ENCODE measurements at regions not wholly inside any gene's neighbourhood (a gene's known extent, or its start where the extent isn't known, plus 50 kb on each side); places are given as distances from the start of the nearest gene placed in this dataset.
"Not testable (repeated sequence)": the region's sequence is repeated elsewhere in the genome, so short reads cannot be mapped to it uniquely, and the experiment has no call there.

DNA sequence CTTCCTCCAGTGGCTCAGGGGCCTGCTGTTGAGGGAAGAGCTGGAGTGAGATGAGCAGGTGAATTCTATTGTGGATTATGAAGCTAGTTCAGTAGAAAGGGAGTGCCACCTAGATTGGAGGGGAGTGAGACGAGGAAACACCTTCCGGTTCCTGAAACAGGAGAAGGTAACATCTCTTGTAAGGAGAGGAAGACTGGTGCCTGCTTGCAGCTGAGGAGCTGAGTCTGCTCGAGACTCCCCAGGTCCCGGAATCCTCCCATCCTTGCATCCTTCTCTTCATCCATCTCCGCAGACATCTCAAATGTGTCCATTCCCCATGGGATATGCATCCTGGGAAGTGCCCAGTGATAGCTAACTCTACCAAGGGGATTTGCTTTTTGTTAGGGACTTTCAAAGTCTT, 242.9 kb upstream of the ZFP64 start:
- no peak for DNase-seq (ENCODE audit: low read depth)

DNA sequence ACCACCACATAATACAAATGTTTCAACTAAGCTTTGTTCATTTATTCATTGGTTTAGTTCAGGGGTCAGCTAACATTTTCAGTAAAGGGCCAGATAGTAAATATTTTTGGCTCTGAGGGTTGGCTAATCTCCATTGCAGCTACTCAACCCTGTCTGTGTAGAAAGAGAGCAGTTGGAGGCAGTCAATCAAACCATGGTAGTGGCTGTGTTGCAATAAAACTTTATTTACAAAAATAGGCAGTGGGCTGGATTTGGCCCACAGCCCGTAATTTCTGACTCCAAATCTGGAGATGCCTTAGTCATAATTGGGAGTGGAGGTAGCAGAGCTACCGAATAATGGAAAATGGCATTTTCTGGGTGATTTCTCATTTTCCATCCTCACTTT, 242.5 kb upstream of the ZFP64 start:
- no peak for DNase-seq (ENCODE audit: low read depth)

DNA sequence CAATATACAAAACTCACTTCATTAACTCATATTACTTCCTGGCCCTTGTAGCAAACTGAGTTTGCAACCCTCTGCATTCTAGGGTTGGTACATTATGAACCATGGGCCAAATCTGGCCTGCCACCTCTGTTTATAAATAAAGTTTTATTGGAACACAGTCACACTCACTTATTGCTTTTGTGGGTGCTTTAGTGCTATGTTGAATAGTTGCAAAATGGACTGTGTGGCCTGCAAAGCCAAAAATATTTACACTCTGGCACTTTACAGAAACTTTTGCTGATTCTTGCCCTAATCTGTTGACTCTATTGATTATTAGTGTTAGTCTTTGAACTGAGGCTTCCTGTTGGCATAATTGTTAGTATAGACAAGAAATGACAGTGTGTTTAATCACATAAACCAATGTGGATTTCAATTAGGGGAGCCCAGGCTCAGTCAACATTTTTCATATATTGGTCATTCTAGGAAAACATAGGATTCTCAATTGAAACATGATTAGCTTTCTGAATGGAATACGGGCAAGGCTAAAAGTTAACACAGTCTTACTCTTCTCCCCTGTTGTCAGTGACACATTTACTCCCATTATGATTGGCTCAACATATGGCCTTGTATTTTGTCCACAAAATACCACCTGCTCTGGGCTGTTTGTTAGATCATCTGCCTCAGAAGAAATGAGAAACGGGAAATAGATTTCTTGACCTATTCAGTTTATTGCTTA, 241.9 kb upstream of the ZFP64 start:
- DNase-seq (ENCODE audit: low read depth) = no peak

DNA sequence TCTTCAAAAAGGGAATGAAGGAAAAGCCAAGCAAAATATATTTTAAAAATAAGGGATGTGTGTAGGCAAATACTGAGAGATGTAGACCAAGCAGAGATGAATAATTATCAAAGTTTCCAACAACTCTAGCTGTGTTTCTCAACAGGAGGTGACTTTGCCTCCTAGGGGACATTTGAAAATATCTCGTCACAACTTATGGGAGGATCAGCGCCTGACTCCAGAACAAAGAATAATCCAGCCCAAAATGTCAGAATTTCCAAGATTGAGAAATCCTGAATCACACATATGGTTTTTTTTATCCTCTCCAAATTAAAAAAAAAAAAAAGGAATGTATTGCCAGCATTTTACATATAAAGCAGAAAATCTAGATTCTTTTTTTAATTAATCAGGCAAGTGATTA, 241.2 kb upstream of the ZFP64 start:
- no peak for DNase-seq (ENCODE audit: low read depth)

DNA sequence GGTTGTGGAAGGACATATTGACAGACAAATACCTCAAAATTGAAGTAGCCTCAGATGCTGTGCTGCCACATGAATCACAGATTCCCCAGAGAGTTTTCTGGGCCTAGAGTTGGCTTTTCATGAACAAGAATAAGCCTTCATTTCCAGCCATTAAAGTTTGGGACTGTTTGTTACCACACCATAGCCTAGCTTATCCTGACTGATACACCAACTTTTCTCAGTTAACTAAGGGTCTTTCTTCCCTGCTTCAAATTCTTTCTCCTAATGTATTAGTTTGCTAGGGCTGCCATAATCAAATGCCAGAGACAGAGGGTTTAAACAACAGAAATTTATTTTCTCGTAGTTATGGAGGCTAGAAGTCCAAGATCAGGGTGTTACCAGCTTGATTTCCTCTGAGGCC, 237.4 kb upstream of the ZFP64 start:
- DNase-seq (ENCODE audit: low read depth) = no peak

DNA sequence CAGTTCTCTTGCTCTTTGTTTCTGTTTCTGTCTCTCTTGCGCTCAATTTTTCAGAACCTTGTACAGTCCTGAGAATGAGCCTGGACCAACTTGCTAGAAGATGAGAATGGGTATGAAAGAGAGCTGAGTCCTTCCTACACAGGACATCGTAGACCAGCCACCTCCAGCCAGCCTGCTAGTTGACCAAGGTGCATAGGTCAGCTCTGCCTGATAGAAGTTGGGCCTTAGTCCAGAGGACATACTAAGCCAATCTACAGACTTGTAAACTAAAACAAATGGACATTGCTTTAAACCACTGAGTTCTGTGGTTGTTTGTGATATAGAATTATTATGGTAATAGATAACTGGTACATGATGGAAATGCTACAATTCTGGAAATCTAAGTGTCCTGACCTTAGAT, 236.4 kb upstream of the ZFP64 start:
- no peak for DNase-seq (ENCODE audit: low read depth)

DNA sequence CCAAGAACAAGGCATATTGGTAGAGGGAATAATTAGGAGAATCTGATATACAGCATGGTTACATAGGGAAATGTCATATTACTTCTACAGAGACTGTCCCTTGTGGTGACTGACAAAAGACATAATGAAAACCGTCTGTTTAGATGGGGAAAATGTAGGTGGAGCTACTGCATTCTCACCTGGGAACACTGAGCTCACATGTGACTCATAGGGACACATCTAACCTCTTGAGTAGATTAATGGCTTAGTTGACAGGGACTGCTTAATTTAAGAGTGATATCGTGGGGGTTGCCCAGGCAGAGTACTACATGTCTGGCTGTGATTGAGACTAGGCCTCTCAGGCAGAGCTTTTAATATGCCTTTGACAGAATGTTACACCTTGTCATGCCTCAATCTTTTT, 235.3 kb upstream of the ZFP64 start:
- DNase-seq (ENCODE audit: low read depth) = no peak

DNA sequence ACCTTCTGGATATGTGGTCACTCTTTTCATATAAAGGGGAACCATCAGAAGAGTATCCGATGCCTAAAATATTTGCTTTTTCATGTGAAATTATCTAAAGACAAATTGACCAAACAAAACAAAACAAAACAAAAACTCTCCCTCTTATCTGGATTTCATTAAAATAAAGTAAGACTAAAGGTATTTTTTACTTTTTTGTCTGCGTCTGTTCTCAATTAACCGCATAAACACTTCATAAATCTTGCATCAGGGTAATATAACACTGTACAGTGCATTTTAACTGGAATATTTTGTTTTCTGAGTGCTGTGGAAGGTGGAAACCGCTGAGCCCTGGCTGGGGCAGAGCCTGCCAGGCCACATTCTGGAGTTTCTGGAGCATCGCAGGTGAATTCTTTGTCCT, 234.1 kb upstream of the ZFP64 start:
- DNase-seq (ENCODE audit: low read depth) = no peak

DNA sequence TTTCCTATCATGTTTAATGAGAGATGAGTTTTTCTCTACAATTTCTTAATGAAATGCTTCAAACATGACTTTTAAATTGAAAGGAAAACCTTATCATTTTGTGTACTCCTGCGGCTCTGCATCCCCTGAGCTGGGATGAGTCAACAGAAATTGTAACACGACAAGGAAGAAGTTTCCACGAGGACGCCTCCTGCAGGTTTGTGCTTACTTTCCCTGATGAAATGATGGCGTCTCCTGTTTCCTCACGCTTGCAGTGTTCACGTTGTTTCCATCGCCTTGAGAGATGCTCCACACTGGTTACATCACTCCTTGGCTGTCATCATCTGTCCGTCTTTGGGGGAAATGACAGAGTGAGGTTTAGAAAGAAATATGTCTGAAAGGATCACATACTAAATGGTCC, 233.7 kb upstream of the ZFP64 start:
- DNase-seq (ENCODE audit: low read depth) = no peak

DNA sequence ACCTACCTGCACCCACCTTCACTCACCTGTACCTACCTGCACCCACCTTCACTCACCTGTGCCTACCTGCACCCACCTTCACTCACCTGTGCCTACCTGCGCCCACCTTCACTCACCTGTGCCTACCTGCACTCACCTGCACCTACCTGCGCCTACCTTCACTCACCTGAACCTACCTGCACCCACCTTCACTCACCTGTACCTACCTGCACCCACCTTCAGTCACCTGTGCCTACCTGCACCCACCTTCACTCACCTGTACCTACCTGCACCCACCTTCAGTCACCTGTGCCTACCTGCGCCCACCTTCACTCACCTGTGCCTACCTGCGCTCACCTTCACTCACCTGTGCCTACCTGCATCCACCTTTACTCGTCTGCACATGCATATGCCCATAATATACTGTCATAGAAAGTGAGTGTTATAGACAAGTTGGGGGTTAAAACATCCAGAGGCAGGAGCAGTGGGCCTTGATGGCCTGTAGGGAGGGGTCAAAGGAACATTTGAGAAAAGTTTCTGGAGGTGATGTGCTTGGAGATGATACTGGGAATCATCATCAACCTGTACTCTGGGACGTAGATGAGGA, 232.9 kb upstream of the ZFP64 start:
- not testable (repeated sequence) for DNase-seq (ENCODE audit: low read depth)

DNA sequence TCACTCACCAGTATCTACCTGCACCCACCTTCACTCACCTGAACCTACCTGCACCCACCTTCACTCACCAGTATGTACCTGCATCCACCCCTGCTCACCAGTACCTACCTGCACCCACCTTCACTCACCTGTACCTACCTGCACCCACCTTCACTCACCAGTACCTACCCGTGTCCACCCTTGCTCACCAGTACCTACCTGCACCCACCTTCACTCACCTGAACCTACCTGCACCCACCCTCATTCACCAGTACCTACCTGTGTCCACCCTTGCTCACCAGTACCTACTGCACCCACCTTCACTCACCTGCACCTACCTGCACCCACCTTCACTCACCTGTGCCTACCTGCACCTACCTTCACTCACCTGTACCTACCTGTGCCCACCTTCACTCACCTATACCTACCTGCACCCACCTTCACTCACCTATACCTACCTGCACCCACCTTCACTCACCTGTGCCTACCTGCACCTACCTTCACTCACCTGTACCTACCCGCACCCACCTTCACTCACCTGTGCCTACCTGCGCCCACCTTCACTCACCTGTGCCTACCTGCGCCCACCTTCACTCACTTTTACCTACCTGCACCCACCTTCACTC, 232.1 kb upstream of the ZFP64 start:
- DNase-seq (ENCODE audit: low read depth) = not testable (repeated sequence)

DNA sequence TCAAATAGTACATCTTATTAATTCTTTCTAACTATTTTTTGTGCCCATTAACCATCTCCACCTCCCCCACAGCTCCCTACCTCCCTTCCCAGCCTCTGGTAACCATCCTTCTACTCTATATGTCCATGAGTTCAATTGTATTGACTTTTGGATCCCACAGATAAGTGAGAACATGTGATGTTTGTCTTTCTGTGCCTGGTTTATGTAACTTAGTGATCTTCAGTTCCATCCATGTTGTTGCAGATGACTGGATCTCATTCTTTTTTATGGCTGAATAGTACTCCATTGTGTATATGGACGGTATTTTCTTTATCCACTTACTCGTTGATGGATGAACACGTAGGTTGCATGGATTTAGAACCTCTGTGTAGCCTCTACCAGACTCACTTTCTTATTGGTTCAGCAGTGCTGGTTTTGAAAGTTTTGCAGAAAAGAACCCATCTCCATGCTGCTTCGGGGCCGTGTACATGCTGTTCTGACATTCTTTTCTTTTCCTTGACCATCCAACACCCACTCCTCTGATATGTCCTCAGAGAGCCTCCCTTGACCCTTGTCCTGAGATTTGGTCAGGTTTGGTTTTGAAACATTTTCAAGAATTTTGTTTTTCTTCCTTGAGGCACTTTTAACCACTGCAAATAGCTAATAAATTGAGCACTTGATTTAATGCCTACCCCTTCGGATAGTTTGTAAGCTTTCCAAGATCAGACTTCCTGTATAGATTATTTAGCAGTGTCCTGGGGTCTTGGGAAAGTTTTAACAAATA, 231.2 kb upstream of the ZFP64 start:
- DNase-seq (ENCODE audit: low read depth) = no peak

DNA sequence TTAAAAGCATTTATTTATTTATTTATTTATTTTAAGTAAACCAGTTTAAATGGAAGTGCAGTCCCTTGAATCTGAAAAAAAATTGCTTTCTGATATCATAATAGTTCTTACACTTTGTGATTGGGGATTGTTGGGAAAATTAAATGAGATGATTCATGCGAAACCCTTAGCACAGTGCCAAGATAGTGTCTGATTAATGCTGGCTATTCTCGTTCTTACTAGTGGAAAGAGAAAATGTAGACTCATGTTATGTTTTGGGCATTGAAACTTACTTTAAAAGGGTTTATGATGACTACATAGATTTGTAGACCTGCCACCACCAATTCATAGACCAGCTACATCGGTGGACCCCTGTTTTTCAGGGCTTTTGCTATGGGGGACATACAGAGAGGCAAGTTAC, 229.2 kb upstream of the ZFP64 start:
- no peak for DNase-seq (ENCODE audit: low read depth)

DNA sequence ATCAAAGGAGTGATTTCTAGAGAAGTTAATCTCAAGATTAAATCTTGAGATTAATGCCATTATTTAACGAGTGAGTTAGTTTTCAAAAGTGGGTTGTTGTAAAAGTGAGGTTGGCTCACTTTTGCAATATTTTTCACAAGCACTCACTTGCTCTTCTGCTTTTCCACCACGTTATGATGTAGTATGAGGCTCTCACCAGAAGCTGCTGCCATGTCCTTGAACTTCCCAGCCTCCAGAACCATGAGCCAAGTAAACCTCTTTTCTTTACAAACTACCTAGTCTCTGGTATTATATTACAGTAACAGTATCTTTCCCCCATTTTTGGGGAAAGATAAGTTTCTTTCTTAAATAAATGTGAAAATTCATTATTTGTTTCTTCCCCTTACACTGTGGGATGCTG, 227.6 kb upstream of the ZFP64 start:
- DNase-seq (ENCODE audit: low read depth) = no peak

DNA sequence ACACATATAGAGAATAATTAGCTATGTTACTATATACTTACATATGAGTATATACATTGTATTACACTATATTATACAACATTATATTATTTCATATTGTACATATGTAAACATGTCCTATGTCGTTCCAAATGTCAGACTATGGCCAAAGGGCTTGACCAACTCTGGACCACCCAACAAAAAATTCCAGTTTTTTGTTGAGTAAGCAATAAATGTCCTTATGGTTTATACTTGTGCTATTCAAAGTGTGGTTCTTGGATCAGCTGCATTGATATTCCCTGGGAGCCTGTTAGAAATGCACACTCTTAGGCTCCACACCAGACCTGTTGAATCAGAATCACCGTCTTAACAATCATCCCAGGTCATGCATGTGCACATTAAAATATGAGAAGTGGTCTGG, 225.4 kb upstream of the ZFP64 start:
- DNase-seq (ENCODE audit: low read depth) = no peak

DNA sequence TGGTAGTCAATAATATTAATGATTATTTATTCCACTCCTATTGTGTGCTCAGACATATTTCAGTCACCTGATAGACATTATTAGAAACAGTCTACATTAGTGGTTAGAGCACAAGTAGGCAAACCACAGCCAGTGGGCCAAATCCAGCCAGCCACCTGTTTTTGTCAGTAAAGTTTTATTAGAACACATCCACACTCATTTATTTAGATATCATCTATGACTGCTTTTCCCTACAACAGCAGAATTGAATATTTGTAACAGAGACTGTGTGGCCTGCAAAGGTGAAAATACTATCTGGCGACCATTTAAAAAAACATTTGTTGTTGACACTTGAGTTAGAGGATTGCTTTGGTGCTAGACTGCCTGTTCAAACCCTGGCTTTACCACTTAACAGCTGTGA, 220.0 kb upstream of the ZFP64 start:
- DNase-seq (ENCODE audit: low read depth) = no peak

DNA sequence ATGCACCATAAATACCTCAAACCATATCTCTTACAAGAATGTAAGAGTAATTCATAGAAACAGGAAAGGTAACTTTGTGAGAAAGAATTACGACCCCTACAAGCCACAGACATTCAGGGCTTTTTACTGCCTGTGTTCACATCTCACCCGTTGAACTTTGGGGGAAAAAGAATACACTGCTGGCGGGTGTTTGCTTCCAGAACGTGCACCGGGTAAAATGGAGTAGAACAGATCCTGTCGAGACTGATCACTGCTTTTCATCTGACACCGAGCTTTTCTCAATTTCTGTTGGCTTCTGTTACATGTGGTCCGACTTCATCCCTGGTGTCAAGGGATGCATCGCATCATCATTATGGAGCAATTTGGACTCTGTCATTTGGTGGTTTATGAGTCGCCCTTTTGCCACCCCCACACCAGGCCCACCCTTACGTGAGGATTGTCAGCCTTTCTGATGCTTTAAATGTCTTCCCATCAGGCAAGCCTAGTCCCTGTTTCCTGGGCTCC, 219.2 kb upstream of the ZFP64 start:
- no peak for DNase-seq (ENCODE audit: low read depth)

DNA sequence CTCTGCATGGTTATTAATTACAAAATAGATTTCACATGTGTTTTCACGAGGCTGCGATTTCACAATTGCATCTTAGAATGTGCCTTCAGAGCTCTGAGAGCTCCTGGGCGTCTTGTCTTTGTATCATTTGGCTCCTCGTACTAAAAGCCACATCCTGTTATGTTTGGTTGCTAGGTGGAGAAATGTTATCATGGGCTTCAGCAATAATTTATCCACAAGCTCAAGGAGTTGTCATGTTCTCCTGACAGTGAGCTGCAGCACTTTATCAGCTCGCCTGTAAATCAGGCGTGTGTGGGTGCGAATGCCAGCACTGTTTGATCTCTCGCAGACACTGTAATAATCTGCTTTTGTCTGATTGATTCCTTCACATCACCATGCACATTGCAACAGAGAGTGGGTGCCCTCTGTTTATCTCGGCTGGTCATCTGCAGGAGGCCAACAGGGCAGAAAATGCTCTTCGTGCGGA, 218.6 kb upstream of the ZFP64 start:
- peak; percentile 0 for DNase-seq (ENCODE audit: low read depth)

DNA sequence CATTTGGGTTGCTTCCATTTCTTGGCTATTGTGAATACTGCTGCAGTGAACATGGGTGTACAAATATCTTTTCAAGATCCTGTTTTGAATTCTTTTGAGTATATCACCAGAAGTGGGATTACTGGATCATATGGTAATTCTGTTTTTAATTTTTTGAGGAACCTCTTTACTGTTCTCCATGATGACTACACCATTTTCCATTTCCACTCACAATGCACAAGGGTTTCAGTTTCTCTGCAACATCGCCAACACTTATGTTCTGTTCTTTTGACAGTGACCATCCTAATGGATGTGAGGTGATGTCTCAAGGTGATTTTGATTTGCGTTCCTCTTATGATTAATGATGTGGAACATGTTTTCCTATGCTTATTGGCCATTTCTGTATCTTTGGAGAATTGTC, 214.4 kb upstream of the ZFP64 start:
- DNase-seq (ENCODE audit: low read depth) = no peak

DNA sequence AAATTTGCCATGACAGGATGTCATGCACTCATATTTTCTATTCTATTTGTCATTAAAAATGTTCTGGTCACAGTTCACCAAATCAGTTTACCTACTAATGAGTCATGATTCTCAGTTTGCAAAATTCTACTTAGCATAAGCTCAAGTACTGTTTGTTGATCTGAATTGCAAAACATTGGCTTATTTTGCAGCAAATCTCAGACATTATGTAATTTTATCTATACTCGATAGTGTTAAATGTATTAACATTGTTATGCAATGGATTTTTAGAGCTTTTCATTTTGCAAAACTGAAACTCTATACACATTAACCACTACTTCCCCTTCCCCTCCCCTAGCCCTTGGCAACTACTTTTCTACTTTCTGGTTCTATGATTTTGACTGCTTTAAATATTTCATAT, 213.8 kb upstream of the ZFP64 start:
- DNase-seq (ENCODE audit: low read depth) = no peak

DNA sequence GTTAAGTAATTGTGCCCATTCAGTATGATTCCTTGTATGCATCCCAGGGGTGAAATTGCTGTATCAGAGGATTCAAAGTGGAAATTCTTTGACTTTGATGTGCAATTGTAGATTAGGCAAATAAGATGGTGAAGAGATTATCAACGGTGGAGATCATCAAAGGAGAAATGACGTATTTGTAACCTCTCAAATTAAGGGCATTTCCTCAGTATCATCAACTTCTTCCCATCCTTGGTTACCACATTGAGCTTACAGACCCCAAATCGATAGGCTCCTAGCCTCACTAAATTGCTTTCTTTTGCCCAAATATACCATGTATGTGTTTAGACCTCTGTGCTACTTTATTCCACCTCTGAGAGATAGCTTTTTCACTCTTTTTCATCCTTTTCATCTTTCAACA, 213.1 kb upstream of the ZFP64 start:
- DNase-seq (ENCODE audit: low read depth) = no peak

DNA sequence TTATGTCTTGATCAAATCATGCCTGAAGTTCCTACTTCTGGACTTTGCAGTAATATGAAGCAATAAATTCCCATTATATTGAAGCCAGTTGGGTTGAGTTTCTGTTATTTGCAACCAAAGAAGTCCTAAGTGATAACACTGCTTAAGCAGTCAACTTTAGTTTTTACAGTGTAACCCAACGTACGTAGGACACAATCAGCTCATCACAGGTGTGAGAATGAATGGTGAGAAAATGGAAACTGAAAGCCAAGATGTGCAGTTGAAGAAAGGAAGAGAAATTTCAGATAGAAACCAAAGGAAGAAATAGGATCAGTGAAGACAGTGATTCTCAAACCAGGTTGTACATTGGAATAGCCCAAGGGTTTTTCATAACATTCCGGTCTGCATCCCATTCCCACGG, 211.4 kb upstream of the ZFP64 start:
- no peak for DNase-seq (ENCODE audit: low read depth)

DNA sequence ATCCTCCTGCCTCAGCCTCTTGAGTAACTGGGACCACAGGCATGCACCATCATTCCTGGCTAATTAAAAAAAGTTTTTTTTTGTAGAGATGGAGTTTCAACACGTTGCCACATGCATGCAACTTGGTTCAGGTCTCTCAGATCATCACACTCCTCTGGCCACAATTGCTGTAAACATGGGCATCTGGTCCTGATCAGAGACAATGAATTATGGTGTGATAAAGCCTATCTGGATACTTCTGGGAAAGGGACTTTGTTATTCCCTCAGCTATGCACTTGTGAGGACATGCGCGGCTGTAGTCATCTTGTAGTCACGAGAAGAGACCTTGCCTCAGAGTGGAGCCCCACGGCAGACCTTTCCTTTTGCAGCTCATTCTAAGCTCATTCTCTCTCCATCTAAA, 210.9 kb upstream of the ZFP64 start:
- DNase-seq (ENCODE audit: low read depth) = no peak
